ENCODE measurements at regions not wholly inside any gene's neighbourhood (a gene's known extent, or its start where the extent isn't known, plus 50 kb on each side); places are given as distances from the start of the nearest gene placed in this dataset.
A peak's percentile ranks its signal among the peaks of the same experiment; 100 is the strongest.

DNA sequence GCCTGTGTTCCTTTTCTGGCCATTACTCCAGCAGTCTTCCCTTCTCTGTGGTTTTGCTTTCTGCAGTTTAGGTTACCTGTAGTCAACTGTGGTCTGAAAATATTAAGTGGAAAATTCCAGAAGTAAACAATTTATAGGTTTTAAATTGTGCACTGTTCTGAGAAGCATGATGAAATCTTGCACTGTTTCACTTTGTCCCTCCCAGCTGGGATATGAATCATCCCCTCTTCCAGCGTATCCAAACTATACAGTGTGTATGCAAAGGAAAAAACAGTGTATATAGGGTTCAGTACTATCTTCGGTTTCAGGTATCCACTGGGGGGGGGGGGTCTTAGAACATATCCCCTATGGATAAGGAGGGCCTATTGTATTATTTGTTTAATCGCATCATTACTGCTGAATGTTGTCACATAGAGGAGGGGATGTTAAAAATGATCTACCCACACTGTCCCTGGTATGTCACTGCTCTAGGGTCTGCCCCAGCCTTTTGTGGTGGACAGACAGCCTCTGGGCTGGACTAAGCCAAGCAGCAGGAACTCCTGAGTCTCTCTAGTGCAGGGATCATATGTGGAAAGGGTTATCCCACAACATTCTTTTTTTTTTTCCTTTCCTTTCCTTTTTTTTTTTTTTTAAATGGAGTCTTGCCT lies 109.1 kb upstream of the MAX start:
- intact Hi-C loops (cut with DNase I) = no loop called here
- no peaks in the 10 kb centered on the region for H3K36me3 ChIP-seq (replicated peaks in 1 of 2; ENCODE audit: insufficient read depth in 1 of 2, low read depth in 2 of 2)
- WGBS, 2 donors = 77 to 78% methylated on average over 3 of the region's 3 CpGs
- DNase-seq (no peak), ATAC-seq (no peak)
- H3K4me1 ChIP-seq = peaks cover 13% of the 10 kb centered on the region
- no peak overlapping the region for H3K4me3 ChIP-seq
- no peaks in the 10 kb centered on the region for H3K27me3 ChIP-seq
- H3K9me3 ChIP-seq = no peaks in the 10 kb centered on the region
- TF ChIP-seq, protein P1, sequence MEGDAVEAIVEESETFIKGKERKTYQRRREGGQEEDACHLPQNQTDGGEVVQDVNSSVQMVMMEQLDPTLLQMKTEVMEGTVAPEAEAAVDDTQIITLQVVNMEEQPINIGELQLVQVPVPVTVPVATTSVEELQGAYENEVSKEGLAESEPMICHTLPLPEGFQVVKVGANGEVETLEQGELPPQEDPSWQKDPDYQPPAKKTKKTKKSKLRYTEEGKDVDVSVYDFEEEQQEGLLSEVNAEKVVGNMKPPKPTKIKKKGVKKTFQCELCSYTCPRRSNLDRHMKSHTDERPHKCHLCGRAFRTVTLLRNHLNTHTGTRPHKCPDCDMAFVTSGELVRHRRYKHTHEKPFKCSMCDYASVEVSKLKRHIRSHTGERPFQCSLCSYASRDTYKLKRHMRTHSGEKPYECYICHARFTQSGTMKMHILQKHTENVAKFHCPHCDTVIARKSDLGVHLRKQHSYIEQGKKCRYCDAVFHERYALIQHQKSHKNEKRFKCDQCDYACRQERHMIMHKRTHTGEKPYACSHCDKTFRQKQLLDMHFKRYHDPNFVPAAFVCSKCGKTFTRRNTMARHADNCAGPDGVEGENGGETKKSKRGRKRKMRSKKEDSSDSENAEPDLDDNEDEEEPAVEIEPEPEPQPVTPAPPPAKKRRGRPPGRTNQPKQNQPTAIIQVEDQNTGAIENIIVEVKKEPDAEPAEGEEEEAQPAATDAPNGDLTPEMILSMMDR (IDR thresholded peaks at IDR 0.05) = no peak
- TF ChIP-seq POLR2A (IDR thresholded peaks at IDR 0.05) = no peak
- H3K27ac ChIP-seq = no peak overlapping the region

DNA sequence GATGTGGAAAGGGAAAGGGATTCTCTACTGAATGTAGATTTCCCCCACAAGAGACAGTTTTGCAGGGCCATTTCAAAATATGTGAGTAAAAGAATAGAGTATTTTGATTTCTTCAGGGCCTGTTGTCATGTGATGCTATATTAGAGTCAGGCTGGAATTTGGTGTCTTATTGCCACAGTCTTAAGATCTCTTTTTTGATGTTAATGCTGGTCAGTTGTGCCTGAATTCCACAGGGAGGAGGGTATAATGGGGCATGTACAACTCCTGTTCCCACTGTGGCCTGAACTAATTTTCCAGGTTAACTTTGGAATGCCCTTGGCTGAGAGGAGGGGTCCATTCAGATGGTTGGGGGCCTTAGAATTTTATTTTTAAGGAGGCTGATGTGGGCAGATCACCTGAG lies 111.0 kb upstream of the MAX start:
- ATAC-seq (no peak), DNase-seq (no peak)
- no peaks in the 10 kb centered on the region for H3K36me3 ChIP-seq (replicated peaks in 1 of 2; ENCODE audit: insufficient read depth in 1 of 2, low read depth in 2 of 2)
- H3K27ac ChIP-seq = no peak overlapping the region
- H3K27me3 ChIP-seq = no peaks in the 10 kb centered on the region
- no peak overlapping the region for H3K4me3 ChIP-seq
- peaks cover 10% of the 10 kb centered on the region for H3K4me1 ChIP-seq
- intact Hi-C loops (cut with DNase I) = no loop called here
- no peaks in the 10 kb centered on the region for H3K9me3 ChIP-seq
- TF ChIP-seq, protein P1 (IDR thresholded peaks at IDR 0.05) = no peak
- no peak for TF ChIP-seq POLR2A (IDR thresholded peaks at IDR 0.05)

DNA sequence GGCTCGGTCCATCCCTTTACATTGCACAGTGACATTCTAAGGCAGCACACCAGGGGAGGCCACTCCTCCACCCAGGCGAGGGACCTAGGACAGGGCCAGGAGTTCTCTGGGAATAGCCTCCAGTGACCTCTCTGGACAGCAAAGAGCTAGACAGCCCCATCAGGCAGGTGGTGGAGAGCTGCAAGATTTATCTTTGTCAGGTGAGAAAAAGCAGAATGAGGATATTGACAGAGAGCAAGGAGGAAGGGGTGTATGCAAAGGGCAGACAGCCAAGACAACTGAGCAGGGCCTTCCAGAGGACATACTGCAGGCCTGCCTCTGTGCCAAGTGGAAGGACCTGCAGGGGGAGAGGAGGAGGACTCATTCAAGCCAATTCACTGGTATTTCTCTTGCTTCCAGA lies 112.4 kb upstream of the MAX start:
- 50 to 67% methylated on average over 2 of the region's 2 CpGs for WGBS, 2 donors
- TF ChIP-seq, protein P1 (IDR thresholded peaks at IDR 0.05) = no peak
- TF ChIP-seq POLR2A (IDR thresholded peaks at IDR 0.05) = no peak
- no peak overlapping the region for H3K27ac ChIP-seq
- peaks cover 7% of the 10 kb centered on the region for H3K4me1 ChIP-seq
- ATAC-seq (peak; percentile 33), DNase-seq (peak in 3 of 4 donors; percentile 23 to 56 (median 51))
- H3K27me3 ChIP-seq = no peaks in the 10 kb centered on the region
- intact Hi-C loops (cut with DNase I) = no loop called here
- H3K36me3 ChIP-seq (replicated peaks in 1 of 2; ENCODE audit: insufficient read depth in 1 of 2, low read depth in 2 of 2) = no peaks in the 10 kb centered on the region
- no peaks in the 10 kb centered on the region for H3K9me3 ChIP-seq
- H3K4me3 ChIP-seq = no peak overlapping the region

DNA sequence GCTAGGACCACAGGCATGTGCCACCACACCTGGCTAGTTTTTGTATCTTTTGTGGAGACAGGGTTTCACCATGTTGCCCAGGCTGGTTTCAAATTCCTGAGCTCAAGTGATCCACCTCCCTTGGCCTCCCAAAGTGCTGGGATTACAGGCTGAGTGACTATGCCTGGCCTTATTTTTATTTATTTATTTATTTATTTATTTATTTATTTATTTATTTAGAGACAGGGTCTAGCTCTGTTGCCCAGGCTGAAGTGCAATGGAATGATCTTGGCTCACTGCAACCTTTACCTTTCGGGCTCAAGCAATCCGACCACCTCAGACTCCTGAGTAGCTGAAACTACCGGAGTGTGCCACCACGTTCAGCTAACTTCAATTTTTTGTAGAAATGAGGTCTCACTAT lies 117.0 kb upstream of the MAX start:
- intact Hi-C loops (cut with DNase I) = no loop called here
- H3K27ac ChIP-seq = no peak overlapping the region
- no peaks in the 10 kb centered on the region for H3K27me3 ChIP-seq
- ATAC-seq = no peak
- no peaks in the 10 kb centered on the region for H3K9me3 ChIP-seq
- no peak for DNase-seq
- no peak for TF ChIP-seq POLR2A (IDR thresholded peaks at IDR 0.05)
- TF ChIP-seq, protein P1 (IDR thresholded peaks at IDR 0.05) = no peak
- 90 to 96% methylated on average over 4 of the region's 4 CpGs for WGBS, 2 donors
- H3K36me3 ChIP-seq (replicated peaks in 1 of 2; ENCODE audit: insufficient read depth in 1 of 2, low read depth in 2 of 2) = no peaks in the 10 kb centered on the region
- no peak overlapping the region for H3K4me3 ChIP-seq
- peaks cover 25% of the 10 kb centered on the region for H3K4me1 ChIP-seq

GRCh38 chr14:65222440-65222858 lies 120.1 kb upstream of the MAX start:
- peaks cover 48% of the 10 kb centered on the region for H3K4me1 ChIP-seq
- intact Hi-C loops (cut with DNase I) = no loop called here
- H3K36me3 ChIP-seq (replicated peaks in 1 of 2; ENCODE audit: insufficient read depth in 1 of 2, low read depth in 2 of 2) = no peaks in the 10 kb centered on the region
- DNase-seq (peak; percentile 62 to 74 (median 67)), ATAC-seq (peak; percentile 48)
- no peaks in the 10 kb centered on the region for H3K27me3 ChIP-seq
- H3K4me3 ChIP-seq = no peak overlapping the region
- no peaks in the 10 kb centered on the region for H3K9me3 ChIP-seq
- WGBS, 2 donors = 28 to 29% methylated on average over 9 of the region's 9 CpGs
- TF ChIP-seq POLR2A (IDR thresholded peaks at IDR 0.05) = no peak
- TF ChIP-seq, protein P1 (IDR thresholded peaks at IDR 0.05) = peak; percentile 53 to 81 (median 80)
- peak overlapping the region in 3 of 4 donors; percentile 4 to 11 (median 7) for H3K27ac ChIP-seq

All from body of pancreas (tissue), 4 donors.